ENCODE measurements at regions not wholly inside any gene's neighbourhood (a gene's known extent, or its start where the extent isn't known, plus 50 kb on each side); places are given as distances from the start of the nearest gene placed in this dataset.
"Not testable (repeated sequence)": the region's sequence is repeated elsewhere in the genome, so short reads cannot be mapped to it uniquely, and the experiment has no call there.

DNA sequence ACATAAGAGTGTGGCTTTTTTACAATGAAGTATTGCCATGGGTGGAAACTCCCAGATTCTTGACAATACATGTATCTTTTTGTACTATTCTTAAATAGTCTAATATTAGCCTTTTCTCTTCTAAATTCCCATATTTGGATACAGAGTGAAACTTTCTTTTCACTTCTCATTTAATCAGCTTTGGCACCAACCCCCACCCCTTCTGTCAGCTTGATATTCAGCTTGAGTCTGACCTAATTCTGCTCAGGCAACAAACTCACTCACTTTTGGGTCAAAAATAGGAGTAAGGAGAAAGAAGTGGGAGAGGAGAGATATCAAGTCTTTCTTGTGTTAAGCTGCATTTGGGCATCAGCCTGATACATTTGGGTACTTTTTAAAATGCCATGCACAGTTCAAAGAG is 397.5 kb downstream of the COG6 start:
- DNase-seq, result no peak

DNA sequence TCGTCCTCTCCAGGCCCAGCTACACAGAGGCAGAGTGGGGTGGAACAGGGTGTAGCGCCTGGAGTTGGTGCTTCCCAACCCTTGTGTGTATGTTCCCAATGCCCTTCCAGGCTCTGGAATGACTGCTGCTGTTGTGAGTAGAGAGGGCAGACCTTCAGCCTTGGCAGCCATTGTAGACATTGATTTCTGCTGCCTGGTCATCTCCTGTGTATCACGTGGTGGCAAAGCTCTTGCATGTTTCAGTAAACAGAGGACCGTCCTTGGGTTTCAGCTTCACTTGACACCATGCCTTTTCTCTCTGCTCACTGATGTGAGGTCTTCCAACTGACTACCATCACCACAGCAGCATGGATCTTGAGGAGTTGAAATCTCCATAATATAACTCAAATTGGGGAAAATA is 397.9 kb downstream of the COG6 start:
- no peak for DNase-seq

DNA sequence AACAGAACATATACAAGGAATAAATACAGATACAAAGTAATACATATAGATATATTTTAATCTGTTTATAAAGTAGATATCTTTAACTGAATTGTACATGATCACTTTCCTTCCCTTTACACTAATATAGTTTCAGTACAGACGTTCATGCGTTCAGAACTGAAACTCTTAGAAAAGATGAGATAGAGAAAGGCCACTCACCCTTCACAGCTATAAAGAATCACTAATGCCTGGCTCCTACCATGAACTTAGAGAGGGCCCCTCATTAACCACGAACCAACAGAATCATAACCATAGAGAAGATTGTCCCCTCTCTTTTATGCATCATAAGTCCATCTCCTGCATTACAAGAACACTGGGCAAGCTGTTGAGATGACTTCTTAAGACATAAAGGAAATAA is 399.0 kb downstream of the COG6 start:
- not testable (repeated sequence) for DNase-seq

DNA sequence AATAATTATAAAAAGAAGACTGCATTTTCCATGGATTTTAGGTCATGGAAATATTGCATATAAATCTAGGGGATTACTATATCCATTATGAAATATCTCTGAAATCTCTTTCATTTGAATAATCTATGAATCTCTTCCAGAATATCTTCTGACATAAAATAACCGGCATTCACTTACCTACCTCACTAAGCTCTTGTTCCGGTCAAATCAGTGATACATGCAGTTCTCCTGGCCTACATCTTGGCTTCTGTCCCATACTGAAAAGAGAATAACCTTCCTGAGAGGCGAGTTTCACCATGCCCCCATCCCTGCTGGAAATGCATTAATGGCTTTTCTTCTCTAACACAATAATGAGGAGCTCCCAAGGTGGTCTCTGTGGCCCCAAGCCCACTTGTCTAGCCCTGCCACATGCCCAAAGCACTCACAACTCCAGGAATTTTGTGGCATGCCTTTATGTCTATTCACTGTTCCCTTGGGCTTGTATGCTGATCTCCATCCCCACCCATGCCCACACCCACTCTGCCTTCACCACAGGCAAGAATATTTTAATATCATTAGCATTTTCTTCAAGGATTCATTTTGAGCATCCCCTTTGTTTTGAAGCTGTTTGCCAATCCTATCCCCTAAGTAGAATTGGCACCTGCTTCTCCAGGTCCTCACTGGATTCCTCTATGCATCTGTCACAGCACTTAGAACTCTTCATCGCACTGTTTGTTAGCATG is 401.6 kb downstream of the COG6 start:
- no peak for DNase-seq

DNA sequence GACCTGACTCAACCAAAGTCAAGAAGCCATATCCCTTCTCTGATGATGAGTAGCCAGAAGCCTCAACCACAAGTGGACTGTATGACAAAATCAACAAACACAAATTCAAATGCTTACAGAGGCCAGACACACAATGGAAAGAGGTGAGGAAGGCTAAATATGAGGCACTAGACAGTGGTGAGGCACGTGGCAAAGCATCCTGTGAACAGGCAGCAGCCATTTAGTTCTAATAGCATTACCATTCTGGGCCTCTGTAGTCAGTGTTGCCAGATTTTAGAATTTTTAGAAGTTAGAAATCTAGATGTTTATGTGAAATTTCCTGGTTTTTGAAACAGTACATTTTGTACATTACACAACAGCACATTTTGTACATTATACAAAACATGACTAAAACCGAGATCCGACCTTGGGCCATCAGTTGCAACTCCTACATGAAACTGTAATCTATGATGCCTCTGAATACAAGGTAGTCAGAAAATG is 403.3 kb downstream of the COG6 start:
- no peak for DNase-seq

DNA sequence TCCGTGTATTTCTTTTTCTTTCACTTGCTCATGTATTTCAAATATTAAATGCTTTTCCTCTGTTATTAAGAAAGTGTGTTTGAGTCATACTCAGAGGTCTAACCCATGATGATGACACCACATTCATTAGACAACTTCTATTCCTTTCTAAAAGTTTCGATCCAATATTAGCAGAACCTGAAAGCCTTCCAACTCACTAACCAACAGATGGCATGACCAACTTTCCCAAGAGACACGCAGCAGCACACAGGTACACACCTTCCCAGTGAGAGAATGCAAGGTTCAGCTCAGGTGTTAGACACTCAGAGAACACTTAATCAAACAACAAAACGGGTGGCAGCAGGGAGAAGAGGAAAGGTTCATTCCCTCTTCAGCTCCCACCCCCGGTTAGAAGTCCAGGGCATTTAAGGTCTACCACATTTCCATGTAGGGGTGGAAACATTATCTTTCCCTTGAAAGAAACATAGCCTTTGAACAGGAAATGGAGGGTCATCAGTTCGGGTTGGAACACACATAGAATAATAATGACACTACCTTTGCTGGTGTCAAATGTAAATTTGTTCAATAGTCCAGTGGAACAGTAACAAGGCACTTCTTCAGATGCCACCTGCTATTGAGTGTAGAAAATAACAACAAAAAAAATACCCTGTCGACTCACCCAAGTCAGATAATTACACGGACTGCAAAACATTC is 404.2 kb downstream of the COG6 start:
- no peak for DNase-seq

DNA sequence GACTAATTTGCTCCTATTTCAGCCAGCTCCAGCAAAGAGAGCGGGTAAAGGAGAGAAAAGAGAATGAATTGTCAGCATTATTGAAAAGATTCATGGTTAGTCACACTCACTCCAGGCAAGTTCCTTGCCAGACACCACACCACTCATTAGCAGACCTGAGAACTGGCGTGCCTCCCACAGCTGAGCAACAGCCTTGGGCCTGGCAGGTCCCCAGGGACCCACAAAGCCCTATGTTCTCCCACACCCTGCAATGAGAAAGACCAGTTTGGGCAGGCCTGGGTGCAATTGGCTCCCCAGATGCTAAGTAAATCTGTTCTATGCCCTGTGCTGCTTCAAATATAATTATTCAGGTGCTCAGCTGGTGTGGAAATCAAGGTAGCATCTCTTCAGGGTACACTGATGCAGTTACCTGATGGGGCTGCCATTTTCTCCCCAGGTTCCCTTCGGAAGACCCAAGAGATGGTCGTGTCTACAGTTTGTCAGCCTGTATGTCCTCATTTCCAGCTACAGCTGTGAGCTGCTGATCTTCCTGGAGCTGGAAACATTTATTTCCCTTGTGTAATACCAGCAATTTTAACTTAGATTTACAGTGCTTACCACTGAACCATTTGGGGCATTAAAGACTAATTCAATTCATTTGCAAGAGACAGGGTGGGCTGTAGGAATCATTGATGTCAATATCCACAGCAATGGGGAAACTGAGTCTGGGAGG is 405.0 kb downstream of the COG6 start:
- peak; percentile 78 for DNase-seq

DNA sequence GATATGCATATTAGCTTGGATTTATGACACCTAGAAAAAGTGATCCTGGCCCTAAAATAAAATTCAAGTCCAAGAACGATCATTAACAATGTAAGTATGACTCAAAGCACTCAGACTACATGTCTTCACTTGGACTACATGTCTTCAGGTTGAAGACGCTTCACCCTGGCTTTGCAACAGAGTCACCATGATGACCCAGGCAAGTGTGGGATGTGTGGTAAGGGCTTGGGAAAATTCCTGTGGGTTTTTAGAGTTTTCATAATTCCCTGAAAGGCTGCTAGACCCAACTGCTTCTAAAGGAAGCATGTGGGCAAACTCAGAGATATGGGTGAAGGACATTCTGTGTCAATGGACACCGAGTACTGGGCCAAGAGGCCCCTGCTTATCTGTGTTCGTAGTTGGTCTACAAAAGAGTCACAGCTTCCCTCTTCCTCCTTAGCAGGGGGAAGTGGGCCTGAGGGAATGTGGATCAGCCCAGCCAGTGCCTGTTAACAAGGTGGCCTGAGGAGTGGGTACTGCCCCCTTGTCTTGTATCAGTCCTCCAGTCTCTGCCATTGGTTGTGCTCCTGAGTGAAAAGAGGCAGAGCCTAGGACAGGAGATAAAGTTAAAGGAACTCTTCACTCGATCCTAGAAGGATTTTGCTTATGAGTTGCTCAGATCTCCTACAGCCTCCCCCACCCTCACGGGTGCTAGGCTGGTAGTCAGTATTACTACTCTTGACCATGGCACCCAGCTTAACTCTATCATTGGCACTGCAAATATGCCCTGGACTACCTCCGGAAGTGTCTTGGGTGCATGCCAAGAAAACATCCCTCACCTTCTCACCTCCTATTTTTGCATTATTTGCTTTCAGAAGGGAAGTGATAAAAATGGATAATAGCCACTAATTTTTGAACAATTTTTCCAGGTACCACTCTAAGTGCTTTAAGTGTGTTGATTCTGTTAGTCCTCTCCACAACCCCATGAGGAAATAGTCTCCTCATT is 406.3 kb downstream of the COG6 start:
- DNase-seq, result peak; percentile 24

DNA sequence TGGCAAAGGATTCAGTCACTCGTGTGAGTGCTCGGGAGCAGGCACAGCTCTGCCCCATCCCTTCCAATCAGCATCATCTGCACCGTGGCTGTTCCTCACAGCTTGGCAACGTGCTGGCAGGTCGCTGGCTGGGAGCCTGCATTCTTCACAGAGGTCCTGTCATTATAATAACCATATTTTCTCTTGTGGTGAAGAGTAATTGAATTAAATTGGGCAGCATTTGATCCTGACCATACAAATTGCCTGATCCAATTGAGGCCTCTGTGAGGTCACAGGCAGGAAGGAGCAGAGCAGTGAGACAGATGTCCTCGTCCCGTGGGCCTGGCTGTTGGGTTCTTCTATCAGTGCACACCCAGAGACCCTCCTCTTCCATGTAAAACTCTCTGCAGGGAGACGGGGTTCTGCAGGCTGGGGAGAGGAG is 407.8 kb downstream of the COG6 start:
- DNase-seq, result peak; percentile 18

DNA sequence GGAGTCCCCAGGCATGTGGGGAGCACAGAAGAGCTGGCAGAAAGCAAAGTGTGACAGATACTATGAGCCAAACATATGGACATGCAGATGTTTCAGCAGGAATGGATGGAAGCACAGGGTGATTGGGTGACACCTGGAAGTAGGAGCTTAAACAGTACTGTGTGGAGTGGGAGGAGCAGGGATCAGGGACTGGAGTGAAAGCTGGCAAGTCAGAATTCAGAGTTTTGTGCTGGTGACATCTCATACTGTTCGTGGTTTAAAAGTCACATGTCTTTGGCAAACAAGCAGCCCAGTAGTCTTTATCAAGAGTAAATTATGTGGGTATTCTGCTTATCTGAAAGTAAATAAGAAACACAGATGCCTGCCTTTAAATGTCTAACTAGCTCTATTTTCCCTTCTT is 408.2 kb downstream of the COG6 start:
- peak; percentile 19 for DNase-seq

DNA sequence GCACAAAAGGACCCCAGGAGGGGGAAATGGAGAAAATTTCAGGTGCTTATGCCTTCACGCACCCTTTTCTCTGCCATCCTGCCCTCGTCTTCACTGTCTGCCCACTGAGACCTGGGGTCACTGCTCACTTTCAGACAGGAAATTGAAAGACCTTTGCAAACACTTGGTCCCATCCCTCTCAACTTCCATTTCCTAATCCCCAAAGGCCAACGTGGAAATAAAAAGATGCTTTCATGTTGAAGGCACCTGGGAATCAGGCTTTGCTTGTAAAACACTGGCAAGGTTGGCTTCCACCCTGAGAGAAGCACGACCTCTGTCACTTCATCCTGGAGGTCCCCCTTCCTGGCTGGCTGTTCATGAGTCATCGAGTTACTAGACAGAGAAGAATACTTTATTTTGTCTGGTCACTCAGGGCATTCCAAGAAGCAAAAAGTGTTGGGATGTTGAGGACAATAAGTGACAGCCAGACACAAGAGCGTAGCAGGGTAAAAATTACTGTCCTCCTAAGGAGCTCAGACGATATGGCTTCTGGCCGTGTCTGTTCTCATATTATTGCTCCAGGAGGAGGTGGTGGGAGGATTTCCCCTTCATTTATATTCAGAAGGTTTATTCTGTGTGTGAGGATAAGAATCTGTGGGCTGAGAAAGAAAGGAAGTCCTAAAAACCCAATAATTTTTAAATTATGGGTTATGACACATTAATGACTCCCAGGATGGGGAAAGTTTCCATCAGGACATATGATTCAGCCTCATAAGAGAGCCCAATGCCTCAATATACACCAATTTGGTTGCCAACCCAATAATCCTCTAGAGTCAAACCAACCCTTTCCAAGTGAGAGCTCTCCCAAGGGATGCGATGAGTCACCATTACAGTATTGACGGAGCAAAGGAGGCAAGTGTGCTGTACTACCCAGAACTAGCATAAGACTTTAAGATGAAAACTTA is 409.0 kb downstream of the COG6 start:
- DNase-seq, result peak; percentile 92

DNA sequence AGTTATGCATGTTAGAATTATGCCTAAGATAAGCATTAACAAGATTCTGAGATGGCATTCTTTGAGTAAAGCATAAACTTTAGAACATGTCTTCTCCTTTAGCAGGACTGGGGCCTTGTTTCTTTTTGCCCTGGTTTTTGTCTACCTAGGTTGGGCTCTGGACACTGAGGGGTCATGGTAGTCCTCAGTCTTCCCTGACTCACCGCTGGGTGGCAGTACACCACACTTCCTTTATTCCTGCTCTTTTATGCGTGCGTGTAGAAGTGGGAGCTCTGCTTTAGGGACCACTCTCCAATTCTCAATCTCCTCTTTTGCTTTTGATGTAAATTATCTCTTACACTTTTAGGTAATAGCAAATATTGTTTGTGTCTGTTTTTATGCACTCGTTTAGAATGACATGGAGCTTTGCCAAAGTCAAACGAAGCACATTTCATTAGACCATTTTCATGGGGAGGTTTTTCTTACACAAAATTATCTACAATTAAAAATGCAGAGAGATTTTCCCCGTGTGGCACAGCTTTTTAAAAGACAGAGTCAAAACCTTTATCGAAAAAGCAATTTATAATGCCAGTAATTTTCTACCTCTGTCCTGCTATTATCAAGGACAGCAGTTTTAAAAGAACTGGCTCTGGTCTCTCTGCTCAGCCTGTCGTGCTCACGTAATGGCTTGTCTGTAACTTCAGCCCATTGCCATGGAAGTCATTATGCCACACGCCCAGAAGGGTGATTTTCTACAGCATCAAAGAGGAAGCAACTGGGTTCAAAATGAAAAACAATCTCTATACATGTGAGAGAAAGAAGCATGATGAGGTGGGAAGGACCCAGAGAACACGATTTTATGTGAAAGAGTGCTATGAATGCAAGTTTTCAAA is 413.9 kb downstream of the COG6 start:
- peak; percentile 59 for DNase-seq

DNA sequence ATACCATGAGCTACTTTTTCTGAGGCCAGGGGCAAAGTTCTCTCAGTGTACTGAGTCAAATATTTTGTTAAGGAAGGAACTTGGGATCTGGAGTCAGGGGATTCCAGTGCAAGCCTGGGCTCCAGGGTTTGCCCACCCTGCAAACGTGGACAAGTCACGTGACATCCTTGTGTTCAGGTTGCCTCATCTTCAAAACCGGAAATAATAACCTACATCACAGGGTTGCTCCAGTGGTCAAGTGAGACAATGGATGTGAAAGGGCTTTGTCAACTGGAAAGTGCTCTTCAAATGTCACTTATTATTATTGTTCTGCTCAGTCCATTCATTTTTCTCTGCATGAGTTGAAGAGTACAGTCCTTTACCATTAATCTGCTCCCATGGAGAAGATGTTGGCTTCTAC is 414.9 kb downstream of the COG6 start:
- DNase-seq, result no peak

DNA sequence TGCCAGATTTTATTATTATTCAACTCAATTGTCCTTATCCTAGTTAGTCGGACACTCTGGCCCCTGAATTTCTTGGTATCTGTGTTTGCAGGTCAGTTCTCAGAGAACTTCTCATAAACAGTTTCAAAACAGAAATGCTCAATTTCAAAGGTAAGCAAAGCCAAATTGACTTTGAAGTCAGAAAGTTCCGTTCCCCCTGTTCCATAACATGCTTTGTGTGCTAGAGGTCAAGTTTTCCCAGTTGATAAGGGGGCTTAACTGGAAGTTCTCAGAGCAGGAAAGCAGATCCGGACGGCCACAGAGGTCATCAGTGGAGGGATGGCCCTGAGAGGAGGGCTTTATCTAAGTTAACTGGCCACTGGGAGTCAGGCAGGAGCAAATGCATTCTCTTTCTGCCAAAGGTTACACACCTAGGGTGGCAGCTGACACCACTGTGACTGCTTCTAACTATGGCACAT is 417.2 kb downstream of the COG6 start:
- DNase-seq, result no peak

DNA sequence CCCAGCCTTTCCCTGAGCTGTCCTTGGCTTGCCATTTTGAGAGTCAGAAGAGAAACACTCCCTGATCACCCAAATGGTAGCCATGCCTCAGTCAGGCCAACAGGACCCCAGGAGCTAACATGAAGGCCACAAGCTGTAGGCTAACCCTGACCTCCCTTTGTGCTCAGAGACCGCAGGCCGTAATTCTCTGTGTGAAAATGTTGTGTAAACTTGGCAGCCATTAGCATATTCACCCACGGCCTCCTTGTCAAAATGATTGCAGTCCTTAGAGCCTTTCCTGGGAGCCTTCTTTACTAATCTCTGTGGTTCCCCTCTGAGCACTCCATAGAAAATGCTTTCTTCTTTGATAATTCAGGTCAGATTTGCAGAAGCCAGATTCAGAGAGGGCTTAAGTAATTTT is 418.9 kb downstream of the COG6 start:
- no peak for DNase-seq

DNA sequence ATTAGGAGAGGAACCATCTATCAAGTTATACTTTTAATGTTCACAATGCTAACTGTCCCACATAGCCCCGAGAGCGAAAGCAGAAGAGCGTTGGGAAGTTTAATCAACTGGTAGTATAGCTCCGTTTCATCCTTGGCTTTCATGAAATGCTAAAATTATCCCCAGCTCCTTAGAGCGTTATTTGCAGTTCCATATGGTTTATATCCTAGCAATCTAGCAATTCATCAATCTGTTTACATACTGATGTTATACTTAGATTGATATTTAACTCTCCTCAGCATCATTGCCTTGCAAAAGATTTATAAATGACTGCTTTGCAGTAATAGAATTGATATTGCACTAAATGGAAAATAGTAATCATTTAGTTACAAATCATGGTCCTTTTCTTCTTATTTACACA is 419.8 kb downstream of the COG6 start:
- DNase-seq, result no peak

DNA sequence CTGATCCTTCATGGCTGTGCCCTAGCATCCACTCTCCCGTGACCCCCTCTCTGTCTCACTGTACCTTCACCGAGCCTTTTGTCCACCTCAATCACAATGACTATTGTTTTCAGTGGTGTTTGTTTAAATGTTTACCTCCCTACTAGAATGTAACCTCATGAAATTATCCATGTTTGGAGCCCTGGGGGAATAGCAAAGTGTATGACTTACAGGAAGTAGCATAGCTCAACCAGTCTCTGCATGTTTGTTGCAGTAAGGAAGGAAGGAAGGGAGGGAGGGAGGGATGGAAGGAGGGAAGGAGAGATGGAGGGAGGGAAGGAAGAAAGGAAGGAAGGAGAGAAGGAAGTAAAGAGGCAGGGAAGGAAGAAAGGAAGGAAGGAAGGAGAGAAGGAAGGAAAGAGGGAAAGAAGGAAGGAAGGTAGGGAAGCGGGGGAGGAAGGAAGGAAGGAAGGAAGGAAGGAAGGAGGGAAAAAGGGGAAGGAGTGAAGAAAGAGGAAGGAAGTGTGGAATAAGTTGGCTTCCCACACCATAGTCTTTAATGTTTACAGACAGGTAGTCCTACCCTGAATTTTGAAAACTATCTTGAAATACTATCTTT is 421.4 kb downstream of the COG6 start:
- no peak for DNase-seq

DNA sequence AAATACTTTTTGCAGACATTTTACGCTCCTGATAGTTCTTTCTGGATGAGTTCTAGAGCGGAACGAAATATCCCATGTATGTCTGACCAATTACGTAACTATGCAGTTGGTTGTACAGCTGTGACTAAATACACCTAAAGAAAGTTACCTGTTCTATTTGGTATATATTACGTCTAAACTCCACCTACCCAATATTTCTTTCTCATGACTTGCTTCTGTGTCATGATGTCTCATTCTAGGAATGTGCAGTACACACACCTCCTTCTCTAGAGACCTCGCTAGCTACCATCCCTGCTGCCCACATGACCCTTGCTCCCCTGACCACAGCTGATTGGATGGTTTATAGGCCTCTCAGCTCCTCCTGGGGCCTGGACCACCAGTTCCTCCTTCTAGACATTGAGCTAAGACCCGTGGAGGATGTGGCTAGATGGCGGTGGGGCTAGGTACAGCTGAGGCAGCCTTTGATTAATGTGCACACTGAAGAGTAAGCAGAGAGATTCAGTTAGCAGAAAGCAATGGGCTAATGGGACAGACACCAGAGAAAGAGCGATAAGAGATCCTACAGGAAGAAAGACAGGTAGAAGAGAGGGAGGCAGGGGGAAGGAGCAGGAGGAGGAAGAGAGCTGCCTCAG is 422.1 kb downstream of the COG6 start:
- no peak for DNase-seq

DNA sequence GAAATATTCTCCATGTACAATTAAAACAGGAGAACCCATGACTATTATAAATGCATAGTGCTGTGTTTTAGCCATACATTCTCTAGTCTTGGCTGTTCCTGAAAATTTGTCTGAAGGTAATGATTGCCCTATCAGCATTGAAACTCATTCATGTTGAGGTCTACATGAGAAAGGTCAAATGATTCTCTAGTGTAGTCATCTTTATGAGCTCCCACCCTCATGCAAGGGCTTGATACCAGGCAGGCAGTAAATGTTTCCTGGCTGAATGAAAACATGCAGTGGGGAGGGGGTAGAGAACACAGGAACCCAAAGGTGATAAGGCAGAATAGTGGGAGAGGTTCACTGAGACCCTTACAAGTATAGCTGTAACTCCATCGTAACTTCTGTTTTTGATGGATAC is 424.3 kb downstream of the COG6 start:
- no peak for DNase-seq

All from fibroblast of skin of back (primary cell).